Right atrium auricular region (tissue), 2 donors: ENCODE measurements at regions not wholly inside any gene's neighbourhood (a gene's known extent, or its start where the extent isn't known, plus 50 kb on each side); places are given as distances from the start of the nearest gene placed in this dataset.
"Not testable (repeated sequence)": the region's sequence is repeated elsewhere in the genome, so short reads cannot be mapped to it uniquely, and the experiment has no call there.

ENCODE experiments used
- DNase-seq: peaks from one replicate; pipeline ENCODE4 v3.0.0-alpha.2; 2019; ENCODE audit warnings: low spot score
- H3K27ac ChIP-seq, 2 donors: fragments of 200-600 bp; sonication (generic); 1 replicate in 1 of 2; 2 replicates in 1 of 2; pipeline ENCODE4 v1.5.1; 2016 to 2019
- H3K27me3 ChIP-seq, 2 donors: fragments of 200-600 bp; sonication (generic); one replicate each; pipeline versions ENCODE4 v1.5.1 to v1.6.0; 2017 to 2019
- H3K36me3 ChIP-seq: fragments of 200-600 bp; sonication (generic); one replicate; pipeline ENCODE4 v1.5.1; 2016
- H3K4me1 ChIP-seq, 2 donors: fragments of 200-600 bp; sonication (generic); one replicate each; pipeline versions ENCODE4 v1.5.1 to v1.6.0; 2017 to 2019
- H3K4me3 ChIP-seq, 2 donors: fragments of 200-600 bp; sonication (generic); 1 replicate in 1 of 2; 2 replicates in 1 of 2; pipeline ENCODE4 v1.5.1; 2017 to 2019; ENCODE audit warnings: mild to moderate bottlenecking in 1 of 2, moderate library complexity in 1 of 2
- H3K9me3 ChIP-seq, 2 donors: fragments of 200-600 bp; sonication (generic); one replicate each; pipeline ENCODE4 v1.5.1; 2019
- CTCF ChIP-seq, 2 donors: fragments of 200-600 bp; sonication (generic); IDR thresholded peaks; one replicate each; pipeline ENCODE4 v1.5.1; 2019; ENCODE audit warnings: antibody characterized with exemption in 2 of 2

GRCh38 chr3:63132461-63133250 lies 145.5 kb upstream of the SYNPR start:
- Histone ChIP-seq H3K4me1 (no peaks in the 10 kb centered on the region), H3K4me3 (no peak overlapping the region), H3K36me3 (no peaks in the 10 kb centered on the region), H3K9me3 (no peaks in the 10 kb centered on the region), H3K27me3 (no peaks in the 10 kb centered on the region), H3K27ac (peak overlapping the region in 1 of 2 donors; percentile 74)
- no peak for DNase-seq
- no peak for TF ChIP-seq CTCF (IDR thresholded peaks at IDR 0.05)

GRCh38 chr3:63135367-63135766 lies 142.7 kb upstream of the SYNPR start:
- Histone ChIP-seq H3K4me3 (no peak overlapping the region), H3K4me1 (no peaks in the 10 kb centered on the region), H3K27ac (peak overlapping the region; percentile 66 to 84), H3K36me3 (no peaks in the 10 kb centered on the region), H3K27me3 (no peaks in the 10 kb centered on the region), H3K9me3 (no peaks in the 10 kb centered on the region)
- no peak for TF ChIP-seq CTCF (IDR thresholded peaks at IDR 0.05)
- DNase-seq, result no peak

GRCh38 chr3:63136249-63136648 lies 141.9 kb upstream of the SYNPR start:
- not testable (repeated sequence) for H3K36me3 ChIP-seq, H3K4me1 ChIP-seq, DNase-seq, H3K4me3 ChIP-seq, H3K27me3 ChIP-seq, H3K9me3 ChIP-seq
- H3K27ac ChIP-seq, result peak overlapping the region in 1 of 2 donors; percentile 84

GRCh38 chr3:63142681-63143080 lies 135.4 kb upstream of the SYNPR start:
- no peaks in the 10 kb centered on the region for H3K9me3 ChIP-seq
- no peaks in the 10 kb centered on the region for H3K27me3 ChIP-seq
- peak in 1 of 2 donors; percentile 40 for TF ChIP-seq CTCF (IDR thresholded peaks at IDR 0.05)
- H3K4me1 ChIP-seq, result no peaks in the 10 kb centered on the region
- H3K36me3 ChIP-seq, result no peaks in the 10 kb centered on the region
- no peak overlapping the region for H3K4me3 ChIP-seq
- peak overlapping the region in 1 of 2 donors; percentile 23 for H3K27ac ChIP-seq
- DNase-seq, result no peak

- Histone ChIP-seq H3K36me3 (no peaks in the 10 kb centered on the region), H3K4me3 (peak overlapping the region; percentile 37 to 41), H3K27me3 (no peaks in the 10 kb centered on the region), H3K27ac (peak overlapping the region in 1 of 2 donors; percentile 83), H3K9me3 (no peaks in the 10 kb centered on the region), H3K4me1 (no peaks in the 10 kb centered on the region)
- TF ChIP-seq CTCF (IDR thresholded peaks at IDR 0.05), result no peak
- no peak for DNase-seq
Observed at GRCh38 chr3:63146154-63146553, 132.0 kb upstream of the SYNPR start.

- DNase-seq, result no peak
- Histone ChIP-seq H3K36me3 (no peaks in the 10 kb centered on the region), H3K4me3 (no peak overlapping the region), H3K27me3 (no peaks in the 10 kb centered on the region), H3K4me1 (no peaks in the 10 kb centered on the region), H3K27ac (no peak overlapping the region), H3K9me3 (no peaks in the 10 kb centered on the region)
- TF ChIP-seq CTCF (IDR thresholded peaks at IDR 0.05), result no peak
Observed at GRCh38 chr3:63150880-63151279, 127.2 kb upstream of the SYNPR start.
